Mucosa of descending colon (tissue), 3 donors: ENCODE measurements at regions not wholly inside any gene's neighbourhood (a gene's known extent, or its start where the extent isn't known, plus 50 kb on each side); places are given as distances from the start of the nearest gene placed in this dataset.
A peak's percentile ranks its signal among the peaks of the same experiment; 100 is the strongest.

Experiments
- ATAC-seq: fragments of 200-7000 bp; cut with Tn5 transposase; one replicate; pipeline ENCODE4 v1.9.1; 2020; ENCODE audit warnings: mild to moderate bottlenecking, moderate library complexity
- DNase-seq, 3 donors: peaks; one replicate each; pipeline ENCODE4 v3.0.0-alpha.2; 2020
- H3K36me3 ChIP-seq: fragments of 200-600 bp; one replicate; pipeline ENCODE4 v1.8.0; 2021; ENCODE audit warnings: low read depth, mild to moderate bottlenecking
- H3K4me1 ChIP-seq: fragments of 200-600 bp; one replicate; pipeline ENCODE4 v1.8.0; 2021; ENCODE audit warnings: low read depth, mild to moderate bottlenecking
- H3K4me3 ChIP-seq: fragments of 200-600 bp; one replicate; pipeline ENCODE4 v1.8.0; 2021; ENCODE audit warnings: mild to moderate bottlenecking
- H3K9me3 ChIP-seq: fragments of 200-600 bp; one replicate; pipeline ENCODE4 v1.8.0; 2021; ENCODE audit warnings: mild to moderate bottlenecking
- CTCF ChIP-seq: fragments of 200-600 bp; IDR thresholded peaks from one replicate; pipeline ENCODE4 v1.8.0; 2022; ENCODE audit warnings: antibody characterized with exemption, mild to moderate bottlenecking
- intact Hi-C, 2 donors: fragments of 100-400 bp; cut with DNase I in 1 of 2; cut with micrococcal nuclease in 1 of 2; formaldehyde crosslinking; loops; one replicate each; pipeline versions ENCODE4 v1.11.0 to v1.11.1; 2022; cut with DNase I, micrococcal nuclease
- donor health status: DM: no; HTN: no; CAD: no; lungs with moderate emphysema.
- donor health status: DM: no; HTN: no; CAD: no.
- donor health status: DM: no; HTN: yes; CAD: no.

GRCh38 chr2:19686439-19686838 is 215.3 kb downstream of the TTC32 start:
- intact Hi-C loops = no loop called here

GRCh38 chr2:19685731-19686130 is 216.1 kb downstream of the TTC32 start:
- DNase-seq (no peak), ATAC-seq (peak; percentile 34)
- intact Hi-C loops = no loop called here
- no peak for TF ChIP-seq CTCF
- Histone ChIP-seq H3K9me3 (no peaks in the 10 kb centered on the region), H3K36me3 (no peaks in the 10 kb centered on the region), H3K4me1 (no peaks in the 10 kb centered on the region), H3K4me3 (no peak overlapping the region)

More at GRCh38 chr2:19686439-19686838, 215.3 kb downstream of the TTC32 start:
- no peak for ATAC-seq
- H3K9me3 ChIP-seq = no peaks in the 10 kb centered on the region
- no peak for TF ChIP-seq CTCF
- DNase-seq = no peak
- H3K36me3 ChIP-seq = no peaks in the 10 kb centered on the region
- H3K4me3 ChIP-seq = no peak overlapping the region
- H3K4me1 ChIP-seq = no peaks in the 10 kb centered on the region

GRCh38 chr2:19684516-19684915 is 217.3 kb downstream of the TTC32 start:
- H3K36me3 ChIP-seq = no peaks in the 10 kb centered on the region
- no peak for ATAC-seq
- H3K4me3 ChIP-seq = no peak overlapping the region
- H3K4me1 ChIP-seq = no peaks in the 10 kb centered on the region
- intact Hi-C loops = no loop called here
- no peak for TF ChIP-seq CTCF
- H3K9me3 ChIP-seq = no peaks in the 10 kb centered on the region
- DNase-seq = no peak

GRCh38 chr2:19683556-19683955 is 218.2 kb downstream of the TTC32 start:
- TF ChIP-seq CTCF = no peak
- Histone ChIP-seq H3K4me1 (no peaks in the 10 kb centered on the region), H3K9me3 (no peaks in the 10 kb centered on the region), H3K36me3 (no peaks in the 10 kb centered on the region), H3K4me3 (no peak overlapping the region)
- ATAC-seq = no peak
- intact Hi-C loops = no loop called here
- DNase-seq = no peak

- peak; percentile 68 for ATAC-seq
- no peak for DNase-seq
- intact Hi-C loops = no loop called here
- Histone ChIP-seq H3K36me3 (no peaks in the 10 kb centered on the region), H3K4me1 (no peaks in the 10 kb centered on the region), H3K4me3 (no peak overlapping the region), H3K9me3 (no peaks in the 10 kb centered on the region)
- TF ChIP-seq CTCF = no peak
Observed at GRCh38 chr2:19682493-19682892, 219.3 kb downstream of the TTC32 start.

GRCh38 chr2:19677825-19678518 is 223.8 kb downstream of the TTC32 start:
- no peak for TF ChIP-seq CTCF
- Histone ChIP-seq H3K9me3 (no peaks in the 10 kb centered on the region), H3K36me3 (no peaks in the 10 kb centered on the region), H3K4me3 (no peak overlapping the region), H3K4me1 (no peaks in the 10 kb centered on the region)
- intact Hi-C loops = no loop called here
- DNase-seq (no peak), ATAC-seq (no peak)
